Choroid plexus epithelial cell (primary cell): ENCODE measurements at regions not wholly inside any gene's neighbourhood (a gene's known extent, or its start where the extent isn't known, plus 50 kb on each side); places are given as distances from the start of the nearest gene placed in this dataset.
A peak's percentile ranks its signal among the peaks of the same experiment; 100 is the strongest.

Source experiments
- DNase-seq: peaks from one replicate; pipeline ENCODE4 v3.0.0-alpha.2; 2010; ENCODE audit warnings: low read depth
- H3K4me3 ChIP-seq: 2 replicates; pipeline ENCODE4 v1.5.1; 2011; ENCODE audit warnings: low read depth, mild to moderate bottlenecking, control low read depth, low read length, moderate library complexity
- CTCF ChIP-seq: conservative IDR thresholded peaks from 2 replicates; pipeline ENCODE4 v1.5.1; 2011; ENCODE audit warnings: low read depth, mild to moderate bottlenecking, control low read depth, inconsistent platforms, low read length, moderate library complexity

- TF ChIP-seq CTCF, result no peak
- peak; percentile 31 for DNase-seq
These were observed 299.2 kb downstream of the TDRD15 start for GRCh38 chr2:21422724-21423522.

GRCh38 chr2:21423854-21424253, 300.1 kb downstream of the TDRD15 start:
- DNase-seq, result peak; percentile 26
- H3K4me3 ChIP-seq, result no peak overlapping the region
- no peak for TF ChIP-seq CTCF

More at GRCh38 chr2:21422724-21423522, 299.2 kb downstream of the TDRD15 start:
- H3K4me3 ChIP-seq, result no peak overlapping the region

GRCh38 chr2:21424375-21424774, 300.6 kb downstream of the TDRD15 start:
- no peak for TF ChIP-seq CTCF
- no peak for DNase-seq
- no peak overlapping the region for H3K4me3 ChIP-seq

- TF ChIP-seq CTCF, result no peak
- DNase-seq, result no peak
- no peak overlapping the region for H3K4me3 ChIP-seq
These were observed 303.8 kb downstream of the TDRD15 start for GRCh38 chr2:21427606-21428005.

- H3K4me3 ChIP-seq, result no peak overlapping the region
- no peak for TF ChIP-seq CTCF
- no peak for DNase-seq
These were observed 305.0 kb downstream of the TDRD15 start for GRCh38 chr2:21428754-21429153.

- no peak for TF ChIP-seq CTCF
- H3K4me3 ChIP-seq, result no peak overlapping the region
- DNase-seq, result no peak
These were observed 306.0 kb downstream of the TDRD15 start for GRCh38 chr2:21429747-21430146.

GRCh38 chr2:21431078-21431477, 307.3 kb downstream of the TDRD15 start:
- no peak for DNase-seq
- no peak for TF ChIP-seq CTCF

More at GRCh38 chr2:21431078-21431477, 307.3 kb downstream of the TDRD15 start:
- no peak overlapping the region for H3K4me3 ChIP-seq
